IPS DF 6.9 (cell line): ENCODE measurements at regions not wholly inside any gene's neighbourhood (a gene's known extent, or its start where the extent isn't known, plus 50 kb on each side); places are given as distances from the start of the nearest gene placed in this dataset.

Experiments used
- DNase-seq: peaks from one replicate; pipeline ENCODE4 v3.0.0-alpha.2; 2013; ENCODE audit warnings: low read depth, low spot score
- H3K27ac ChIP-seq: one replicate; pipeline ENCODE4 v1.5.1; 2013; ENCODE audit warnings: low read length, control low read depth
- H3K27me3 ChIP-seq: 2 replicates; pipeline ENCODE4 v1.6.1; 2013; ENCODE audit warnings: mild to moderate bottlenecking, low read length; ENCODE audit not compliant: control insufficient read depth, insufficient read depth
- H3K36me3 ChIP-seq: 2 replicates; pipeline ENCODE4 v1.6.1; 2013; ENCODE audit warnings: low read length; ENCODE audit not compliant: control insufficient read depth, insufficient read depth
- H3K4me1 ChIP-seq: 2 replicates; pipeline ENCODE4 v1.6.1; 2013; ENCODE audit warnings: low read length; ENCODE audit not compliant: control insufficient read depth, insufficient read depth
- H3K4me3 ChIP-seq: 2 replicates; pipeline ENCODE4 v1.5.1; 2013; ENCODE audit warnings: mild to moderate bottlenecking, low read length
- H3K9me3 ChIP-seq: 2 replicates; pipeline ENCODE4 v1.6.1; 2013; ENCODE audit warnings: low read length, inconsistent platforms; ENCODE audit not compliant: control insufficient read depth, insufficient read depth
- WGBS: extraction: QIAGEN DNeasy Blood & Tissue Kit; methylation state at CpG from one replicate; pipeline ENCODE4 v1.1.7; 2013; ENCODE audit warnings: mixed read lengths, missing lambda C conversion rate; ENCODE audit not compliant: insufficient read length, insufficient coverage; 5-methylcytosine and 5-hydroxymethylcytosine counted together

DNA sequence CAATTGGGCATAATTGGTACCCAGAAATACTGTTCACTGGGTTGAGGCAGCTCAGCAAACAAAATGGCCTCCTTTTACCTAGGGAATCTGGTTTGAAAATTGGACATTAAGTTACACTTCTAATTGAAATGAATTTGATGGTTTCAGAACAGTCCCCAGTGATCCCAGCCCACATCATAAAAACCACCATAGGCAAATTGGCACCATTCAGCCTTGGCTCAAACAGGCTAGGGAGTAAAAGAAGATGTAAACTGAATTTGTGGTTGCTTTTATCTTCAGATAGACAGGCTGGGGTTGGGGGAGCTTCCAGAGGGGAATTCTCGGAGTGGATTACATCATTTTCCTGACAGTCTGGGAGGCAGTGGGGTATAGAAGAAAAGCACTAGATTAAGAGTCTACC is 576.5 kb downstream of the MID1IP1 start:
- Histone ChIP-seq H3K4me3 (no peak overlapping the region), H3K4me1 (no peaks in the 10 kb centered on the region), H3K36me3 (no peaks in the 10 kb centered on the region), H3K27me3 (no peaks in the 10 kb centered on the region), H3K27ac (no peak overlapping the region), H3K9me3 (no peaks in the 10 kb centered on the region)
- DNase-seq: no peak
- no CpG with 5 or more reads among the region's 1 CpG for WGBS

DNA sequence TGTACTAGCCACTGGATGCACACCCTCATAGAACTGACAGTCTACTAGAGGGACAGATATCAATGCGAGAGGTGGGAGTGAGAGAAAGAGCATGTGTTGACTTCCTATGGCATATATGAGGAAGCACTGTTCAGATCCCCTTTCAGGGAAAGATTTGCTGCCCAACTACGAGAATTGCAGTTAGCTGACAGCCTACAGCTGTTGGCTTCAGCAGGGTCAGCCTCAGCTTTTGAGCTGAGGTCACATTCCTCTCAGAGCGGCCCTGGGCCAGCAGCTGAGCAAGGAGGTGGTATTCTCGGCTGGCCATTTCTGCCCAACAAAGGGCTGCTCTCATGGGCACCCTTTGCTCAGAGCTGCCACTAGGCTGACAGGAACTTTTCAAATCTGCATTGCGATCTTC is 580.2 kb downstream of the MID1IP1 start:
- no peaks in the 10 kb centered on the region for H3K27me3 ChIP-seq
- no peak for DNase-seq
- no CpG with 5 or more reads among the region's 5 CpGs for WGBS
- no peak overlapping the region for H3K4me3 ChIP-seq
- H3K27ac ChIP-seq: no peak overlapping the region
- H3K36me3 ChIP-seq: no peaks in the 10 kb centered on the region
- no peaks in the 10 kb centered on the region for H3K4me1 ChIP-seq
- no peaks in the 10 kb centered on the region for H3K9me3 ChIP-seq

DNA sequence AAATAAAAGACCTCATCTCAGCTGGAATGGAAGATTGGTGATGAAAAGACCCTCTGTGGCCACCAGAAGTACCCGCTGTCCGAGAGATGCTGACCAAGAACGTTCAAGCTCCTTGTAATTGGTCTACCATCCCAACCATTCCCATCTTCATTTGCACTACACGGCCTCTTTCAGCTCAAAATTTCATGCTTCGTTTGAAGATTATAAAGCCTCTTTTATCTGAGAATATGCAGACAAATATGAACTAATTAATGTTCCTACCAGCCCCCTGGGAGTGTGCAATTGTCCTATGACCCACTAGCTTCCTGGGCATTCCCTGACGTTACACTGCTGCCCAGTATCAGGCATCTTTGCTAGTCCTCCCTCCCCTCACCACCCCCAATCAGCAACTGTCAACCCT is 583.7 kb downstream of the MID1IP1 start:
- H3K4me3 ChIP-seq: no peak overlapping the region
- no peaks in the 10 kb centered on the region for H3K36me3 ChIP-seq
- H3K9me3 ChIP-seq: no peaks in the 10 kb centered on the region
- no CpG with 5 or more reads among the region's 6 CpGs for WGBS
- no peaks in the 10 kb centered on the region for H3K27me3 ChIP-seq
- H3K4me1 ChIP-seq: no peaks in the 10 kb centered on the region
- H3K27ac ChIP-seq: no peak overlapping the region
- no peak for DNase-seq

DNA sequence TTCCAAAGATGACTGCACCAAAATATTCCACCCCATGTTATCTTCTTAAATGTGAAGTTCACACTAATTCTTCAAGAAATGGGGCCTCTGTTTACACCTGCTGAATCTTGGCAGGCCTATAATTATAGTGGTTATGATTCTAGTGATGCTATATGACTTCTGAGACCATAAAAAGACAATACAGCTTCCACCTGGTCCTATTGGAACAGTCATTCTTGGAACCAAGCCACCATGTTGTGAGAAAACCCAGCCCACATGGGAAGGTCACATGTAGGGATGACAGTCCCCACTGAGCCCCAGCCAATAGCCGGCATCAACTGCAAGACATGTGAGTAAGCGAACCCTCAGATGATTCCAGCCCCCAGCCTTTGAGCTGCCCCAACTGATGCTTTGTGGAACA is 587.5 kb downstream of the MID1IP1 start:
- no peak for DNase-seq
- H3K4me1 ChIP-seq: no peaks in the 10 kb centered on the region

DNA sequence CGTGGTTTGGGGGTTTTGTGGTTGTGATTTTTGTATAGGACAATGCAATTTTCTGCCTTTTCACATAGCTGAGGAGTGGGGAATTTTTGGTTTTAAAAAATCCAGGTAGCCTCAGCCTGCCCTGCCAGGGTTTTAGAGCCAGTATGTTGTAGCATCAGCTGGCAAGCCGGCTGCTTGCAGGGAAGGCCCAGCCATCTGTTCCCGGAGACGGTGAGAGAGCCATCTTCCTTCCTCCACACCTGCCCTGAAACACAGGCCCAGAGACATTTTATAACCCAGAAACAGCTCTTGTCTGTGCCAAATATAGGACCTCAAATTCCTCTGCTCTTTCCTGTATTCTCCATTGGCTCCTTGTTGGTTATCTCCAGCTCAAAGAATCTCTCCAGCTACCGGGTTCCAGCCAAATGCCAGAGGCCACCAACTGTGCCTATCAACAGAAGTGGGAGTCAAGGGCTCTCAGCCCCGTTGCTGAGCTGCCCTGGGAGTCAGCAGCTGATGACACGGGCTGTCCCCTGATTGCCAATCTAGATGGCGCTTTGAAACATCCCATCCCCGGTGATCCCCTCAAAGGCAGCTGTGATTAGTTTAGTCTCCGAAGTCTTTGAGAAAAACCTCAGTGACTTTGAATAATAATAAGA is 595.2 kb downstream of the MID1IP1 start:
- Histone ChIP-seq H3K4me3 (no peak overlapping the region), H3K4me1 (no peaks in the 10 kb centered on the region), H3K36me3 (no peaks in the 10 kb centered on the region), H3K27me3 (no peaks in the 10 kb centered on the region), H3K9me3 (no peaks in the 10 kb centered on the region), H3K27ac (no peak overlapping the region)
- DNase-seq: no peak
- 100% methylated on average over 1 of the region's 10 CpGs for WGBS

More for the DNA sequence above, 587.5 kb downstream of the MID1IP1 start:
- no peak overlapping the region for H3K4me3 ChIP-seq
- WGBS: no CpG with 5 or more reads among the region's 2 CpGs
- H3K27me3 ChIP-seq: no peaks in the 10 kb centered on the region
- no peaks in the 10 kb centered on the region for H3K36me3 ChIP-seq
- H3K9me3 ChIP-seq: no peaks in the 10 kb centered on the region
- H3K27ac ChIP-seq: no peak overlapping the region

DNA sequence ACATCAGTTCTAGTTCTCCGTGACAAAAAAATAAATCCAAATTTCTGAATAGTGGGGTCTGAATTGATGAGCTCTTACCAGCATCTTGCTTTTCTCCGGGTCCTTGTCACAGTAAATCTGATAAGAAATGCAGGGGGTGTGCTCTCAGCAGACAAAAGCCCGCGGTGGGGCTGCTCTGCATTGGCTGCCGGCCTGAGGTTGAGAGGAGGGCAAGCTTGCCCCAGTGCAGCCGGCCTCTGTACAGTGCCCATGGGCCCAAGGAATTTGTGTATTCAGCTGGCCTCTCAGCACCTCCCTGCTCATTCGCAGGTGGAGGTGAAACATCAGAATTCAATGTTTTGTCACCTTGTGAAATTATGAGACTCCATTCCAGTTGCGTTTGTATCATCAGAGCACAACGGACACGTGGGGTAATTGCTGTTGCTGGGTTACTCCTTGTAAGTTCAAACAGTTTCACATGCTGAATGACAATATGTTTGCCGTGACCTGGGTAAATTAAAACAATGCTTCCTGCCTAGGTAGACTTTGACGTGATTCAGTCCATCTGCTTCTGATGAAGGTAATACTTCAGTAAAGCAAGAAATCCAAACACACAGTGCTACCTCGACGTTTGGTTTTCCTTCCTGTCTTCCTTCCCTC is 596.4 kb downstream of the MID1IP1 start:
- no peak for DNase-seq
- WGBS: no CpG with 5 or more reads among the region's 14 CpGs
- H3K9me3 ChIP-seq: no peaks in the 10 kb centered on the region

DNA sequence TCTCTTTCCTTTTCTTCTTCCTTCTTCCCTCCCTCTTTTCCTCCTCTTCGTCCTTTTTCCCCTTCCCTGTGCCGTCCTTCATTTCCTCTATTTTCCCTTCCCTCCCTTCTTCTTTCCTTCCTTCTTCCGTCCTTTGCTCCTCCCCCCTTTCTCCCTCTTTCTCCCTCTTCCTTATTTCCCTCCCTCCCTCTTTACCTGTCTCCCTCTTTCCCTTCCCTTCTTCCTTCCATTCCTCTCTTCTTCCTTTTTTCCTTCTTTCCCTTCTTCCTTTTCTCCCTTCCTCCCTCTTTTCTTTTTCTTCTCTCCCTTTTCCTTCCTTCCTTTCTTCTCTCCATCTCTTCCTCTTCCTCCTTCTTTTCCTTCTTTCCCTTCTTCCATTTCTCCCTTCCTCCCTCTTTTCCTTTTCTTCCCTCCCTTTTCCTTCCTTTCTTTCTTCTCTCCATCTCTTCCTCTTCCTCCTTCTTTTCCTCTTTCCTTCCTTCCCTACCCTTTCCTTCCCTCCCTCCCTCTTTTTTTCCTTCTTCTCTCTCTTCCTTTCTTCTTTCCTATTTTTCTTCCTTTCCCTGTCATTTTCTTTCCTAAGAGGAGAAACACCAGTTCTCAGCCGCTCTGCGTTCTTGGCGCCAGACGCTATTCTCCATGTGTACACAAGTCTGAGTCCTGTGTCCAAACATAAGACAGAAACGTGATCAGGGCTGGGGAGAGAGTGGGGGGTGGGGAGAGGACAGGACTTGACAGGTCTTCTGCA is 597.1 kb downstream of the MID1IP1 start:
- no peak overlapping the region for H3K4me3 ChIP-seq
- no peaks in the 10 kb centered on the region for H3K9me3 ChIP-seq
- DNase-seq: no peak
- no peaks in the 10 kb centered on the region for H3K4me1 ChIP-seq
- no peaks in the 10 kb centered on the region for H3K27me3 ChIP-seq
- 100% methylated on average over 1 of the region's 8 CpGs for WGBS
- H3K36me3 ChIP-seq: no peaks in the 10 kb centered on the region
- no peak overlapping the region for H3K27ac ChIP-seq

More for the DNA sequence above, 596.4 kb downstream of the MID1IP1 start:
- Histone ChIP-seq H3K4me1 (no peaks in the 10 kb centered on the region), H3K27me3 (no peaks in the 10 kb centered on the region), H3K27ac (no peak overlapping the region), H3K4me3 (no peak overlapping the region), H3K36me3 (no peaks in the 10 kb centered on the region)

DNA sequence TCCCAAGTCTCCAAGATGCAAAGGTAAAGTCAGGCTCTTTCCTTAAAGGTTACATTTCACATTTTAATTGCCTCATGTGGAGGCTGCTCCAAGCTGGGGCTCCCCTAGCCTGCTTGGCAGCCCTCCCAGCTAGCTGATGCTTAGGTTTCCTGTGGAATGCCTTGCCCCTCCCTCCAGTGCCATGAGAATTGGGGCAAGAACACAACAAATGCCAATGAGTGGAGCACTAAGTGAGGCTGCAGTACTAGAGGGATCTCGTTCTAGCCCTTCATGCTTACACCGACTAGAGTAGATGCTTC is 597.7 kb downstream of the MID1IP1 start:
- H3K9me3 ChIP-seq: no peaks in the 10 kb centered on the region
- H3K27me3 ChIP-seq: no peaks in the 10 kb centered on the region
- H3K27ac ChIP-seq: no peak overlapping the region
- no peaks in the 10 kb centered on the region for H3K4me1 ChIP-seq
- H3K4me3 ChIP-seq: no peak overlapping the region
- WGBS: no CpG with 5 or more reads among the region's 2 CpGs
- no peak for DNase-seq
- no peaks in the 10 kb centered on the region for H3K36me3 ChIP-seq

DNA sequence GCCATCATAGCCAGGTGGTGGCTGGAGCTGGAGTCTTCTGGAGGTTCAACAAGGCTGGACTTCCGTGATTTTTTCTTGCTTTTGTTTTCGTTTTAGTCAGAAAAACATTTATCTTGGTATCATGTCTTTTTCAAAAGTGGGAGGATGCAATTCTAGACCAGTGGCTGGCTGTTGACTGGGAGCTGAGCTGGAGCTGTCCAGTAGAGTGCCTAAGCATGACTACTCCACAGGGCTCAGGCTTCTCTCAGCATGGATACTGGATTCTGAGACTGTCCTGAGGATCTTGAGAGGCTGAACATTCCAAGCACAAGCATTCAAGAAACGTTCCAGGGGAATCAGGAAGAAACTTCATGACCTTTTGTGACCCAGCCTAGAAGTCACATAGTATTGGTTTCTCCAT is 598.1 kb downstream of the MID1IP1 start:
- Histone ChIP-seq H3K4me3 (no peak overlapping the region), H3K27ac (no peak overlapping the region), H3K27me3 (no peaks in the 10 kb centered on the region), H3K9me3 (no peaks in the 10 kb centered on the region), H3K36me3 (no peaks in the 10 kb centered on the region), H3K4me1 (no peaks in the 10 kb centered on the region)
- no peak for DNase-seq
- WGBS: no CpG with 5 or more reads among the region's 3 CpGs

DNA sequence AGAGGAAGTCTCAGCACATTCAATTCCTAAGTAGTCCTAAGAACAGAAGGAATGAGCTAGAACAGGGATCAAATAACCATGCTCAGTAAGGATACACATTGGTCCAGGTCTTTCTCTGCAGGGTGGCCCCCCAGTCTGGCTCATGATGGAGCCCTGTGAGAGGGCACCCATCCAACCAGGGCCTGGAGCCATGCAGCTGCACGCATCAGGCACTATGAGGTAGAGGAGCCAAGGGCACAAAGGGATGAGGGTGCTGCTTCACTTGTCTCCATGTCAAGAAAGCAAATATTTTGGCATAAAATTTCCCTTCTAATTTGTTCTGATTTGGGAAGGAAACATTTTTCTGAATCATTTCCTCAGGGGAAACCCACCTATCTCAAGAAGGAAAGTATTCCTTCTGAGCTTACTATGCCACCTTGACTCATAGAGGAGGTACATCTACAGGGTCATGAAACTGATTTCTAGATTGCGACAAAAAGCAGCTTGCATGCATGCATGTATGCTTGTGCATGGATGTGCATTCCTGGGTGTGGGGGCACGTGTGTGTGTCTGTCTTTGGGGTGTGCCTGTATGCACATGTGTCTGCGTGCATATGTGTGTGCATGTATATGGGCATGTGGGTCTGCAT is 600.3 kb downstream of the MID1IP1 start:
- no CpG with 5 or more reads among the region's 4 CpGs for WGBS
- no peak for DNase-seq

More for the DNA sequence above, 600.3 kb downstream of the MID1IP1 start:
- H3K9me3 ChIP-seq: no peaks in the 10 kb centered on the region
- H3K4me3 ChIP-seq: no peak overlapping the region
- no peaks in the 10 kb centered on the region for H3K36me3 ChIP-seq
- no peaks in the 10 kb centered on the region for H3K27me3 ChIP-seq
- H3K27ac ChIP-seq: no peak overlapping the region
- no peaks in the 10 kb centered on the region for H3K4me1 ChIP-seq
